ENCODE measurements at regions not wholly inside any gene's neighbourhood (a gene's known extent, or its start where the extent isn't known, plus 50 kb on each side); places are given as distances from the start of the nearest gene placed in this dataset.

- no peak for TF ChIP-seq CTCF (conservative IDR thresholded peaks at IDR 0.05; ENCODE audit: low read depth, low read length)
- no peak for TF ChIP-seq EZH2phosphoT487 (IDR thresholded peaks at IDR 0.05; ENCODE audit: borderline replicate concordance, low read length)
These were observed 2319.5 kb downstream of the ARAP2 start for GRCh38 chr4:33924811-33925210.
